ENCODE measurements at regions not wholly inside any gene's neighbourhood (a gene's known extent, or its start where the extent isn't known, plus 50 kb on each side); places are given as distances from the start of the nearest gene placed in this dataset.

DNA sequence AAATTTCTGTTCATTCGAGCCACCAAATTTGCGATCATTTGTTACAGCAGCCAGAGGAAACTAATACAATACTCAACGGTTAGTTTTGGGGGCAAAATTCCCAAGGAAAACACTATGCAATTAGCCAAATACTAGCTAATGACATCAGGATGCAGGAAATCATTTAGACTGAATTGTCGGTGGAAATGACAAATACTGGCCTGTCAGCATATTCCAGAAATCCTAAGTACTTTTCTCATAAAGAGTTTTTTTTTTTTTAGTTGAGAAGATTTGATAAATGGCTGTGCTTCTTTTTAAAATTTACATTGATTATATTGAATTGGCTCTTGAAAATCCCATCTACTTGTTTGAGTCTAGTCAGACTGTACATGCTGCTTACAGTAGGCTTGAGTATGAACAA lies 410.1 kb downstream of the SUCLG1 start:
- no peak for TF ChIP-seq CTCF (IDR thresholded peaks at IDR 0.05; ENCODE audit: low read depth, low read length, poor library complexity, severe bottlenecking)
- TF ChIP-seq EZH2phosphoT487 (IDR thresholded peaks at IDR 0.05; ENCODE audit: borderline replicate concordance, low read length): no peak

All from DOHH2 (cell line).